ENCODE measurements at regions not wholly inside any gene's neighbourhood (a gene's known extent, or its start where the extent isn't known, plus 50 kb on each side); places are given as distances from the start of the nearest gene placed in this dataset.

- no peak for DNase-seq
Measured at GRCh38 chr7:115883629-115884028, 146.9 kb downstream of the TFEC start.

GRCh38 chr7:115881476-115881875 lies 149.1 kb downstream of the TFEC start:
- DNase-seq, result no peak

- DNase-seq, result no peak
Measured at GRCh38 chr7:115879171-115879570, 151.4 kb downstream of the TFEC start.

- no peak for DNase-seq
Measured at GRCh38 chr7:115869801-115870200, 160.8 kb downstream of the TFEC start.

- no peak for DNase-seq
Measured at GRCh38 chr7:115869190-115869589, 161.4 kb downstream of the TFEC start.

- DNase-seq, result no peak
Measured at GRCh38 chr7:115868369-115868768, 162.2 kb downstream of the TFEC start.

GRCh38 chr7:115864082-115864481 lies 166.5 kb downstream of the TFEC start:
- DNase-seq, result no peak

GRCh38 chr7:115851291-115851690 lies 179.3 kb downstream of the TFEC start:
- peak; percentile 36 for DNase-seq

GRCh38 chr7:115850774-115851173 lies 179.8 kb downstream of the TFEC start:
- no peak for DNase-seq

- no peak for DNase-seq
Measured at GRCh38 chr7:115844857-115845256, 185.7 kb downstream of the TFEC start.

GRCh38 chr7:115840702-115841101 lies 189.9 kb downstream of the TFEC start:
- DNase-seq, result no peak

- no peak for DNase-seq
Measured at GRCh38 chr7:115838829-115839228, 191.7 kb downstream of the TFEC start.

- no peak for DNase-seq
Measured at GRCh38 chr7:115831371-115831770, 199.2 kb downstream of the TFEC start.

- no peak for DNase-seq
Measured at GRCh38 chr7:115827305-115828045, 203.1 kb downstream of the TFEC start.

GRCh38 chr7:115825456-115826115 lies 205.0 kb downstream of the TFEC start:
- no peak for DNase-seq

GRCh38 chr7:115822801-115823200 lies 207.8 kb downstream of the TFEC start:
- no peak for DNase-seq

GRCh38 chr7:115822380-115822779 lies 208.2 kb downstream of the TFEC start:
- DNase-seq, result no peak

- no peak for DNase-seq
Measured at GRCh38 chr7:115816318-115816974, 214.1 kb downstream of the TFEC start.

- no peak for DNase-seq
Measured at GRCh38 chr7:115812794-115813193, 217.8 kb downstream of the TFEC start.

- DNase-seq, result no peak
Measured at GRCh38 chr7:115805458-115805857, 225.1 kb downstream of the TFEC start.

GRCh38 chr7:115802415-115802814 lies 228.1 kb downstream of the TFEC start:
- no peak for DNase-seq

GRCh38 chr7:115799430-115799829 lies 231.1 kb downstream of the TFEC start:
- DNase-seq, result no peak

- DNase-seq, result no peak
Measured at GRCh38 chr7:115793958-115794702, 236.4 kb downstream of the TFEC start.

All from CD4-positive, alpha-beta T cell treated with Interleukin-21 for 1 hour (primary cell).